Uterus (tissue), 2 donors: ENCODE measurements at regions not wholly inside any gene's neighbourhood (a gene's known extent, or its start where the extent isn't known, plus 50 kb on each side); places are given as distances from the start of the nearest gene placed in this dataset.

Source experiments
- POLR2A ChIP-seq, 2 donors: fragments of 450-650 bp; IDR thresholded peaks; one replicate each; pipeline ENCODE4 v1.6.1; 2016; ENCODE audit warnings: antibody characterized with exemption in 2 of 2, mild to moderate bottlenecking in 1 of 2, moderate library complexity in 1 of 2
- TF ChIP-seq, protein P1 (sequence below), 4 experiments: fragments of 200-600 bp in 2 of 4; fragments of 450-650 bp in 2 of 4; sonication (generic) in 2 of 4; IDR thresholded peaks; one replicate each; pipeline ENCODE4 v1.5.1; 2016 to 2019; ENCODE audit warnings: antibody characterized with exemption in 4 of 4, mild to moderate bottlenecking in 2 of 4, moderate library complexity in 1 of 4

DNA sequence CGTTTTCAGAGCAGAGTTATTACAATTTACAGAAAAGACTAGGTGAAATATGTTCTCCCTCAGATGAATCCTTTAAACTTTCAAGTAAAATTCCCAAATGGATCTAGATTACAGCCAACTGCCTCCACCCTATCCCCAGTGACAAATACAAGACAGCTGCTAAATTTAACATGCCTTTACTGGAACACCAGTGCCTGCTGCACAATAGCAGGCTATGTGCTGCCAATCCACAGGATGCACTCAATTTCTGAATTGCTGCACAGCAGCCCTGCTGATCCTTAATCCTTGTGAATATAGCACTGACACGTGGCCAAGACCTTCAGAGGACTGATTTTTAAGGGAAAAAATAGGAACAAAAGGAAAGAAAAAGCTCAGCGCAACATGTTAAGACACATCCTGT is 128.9 kb downstream of the CCER1 start:
- TF ChIP-seq, protein P1, sequence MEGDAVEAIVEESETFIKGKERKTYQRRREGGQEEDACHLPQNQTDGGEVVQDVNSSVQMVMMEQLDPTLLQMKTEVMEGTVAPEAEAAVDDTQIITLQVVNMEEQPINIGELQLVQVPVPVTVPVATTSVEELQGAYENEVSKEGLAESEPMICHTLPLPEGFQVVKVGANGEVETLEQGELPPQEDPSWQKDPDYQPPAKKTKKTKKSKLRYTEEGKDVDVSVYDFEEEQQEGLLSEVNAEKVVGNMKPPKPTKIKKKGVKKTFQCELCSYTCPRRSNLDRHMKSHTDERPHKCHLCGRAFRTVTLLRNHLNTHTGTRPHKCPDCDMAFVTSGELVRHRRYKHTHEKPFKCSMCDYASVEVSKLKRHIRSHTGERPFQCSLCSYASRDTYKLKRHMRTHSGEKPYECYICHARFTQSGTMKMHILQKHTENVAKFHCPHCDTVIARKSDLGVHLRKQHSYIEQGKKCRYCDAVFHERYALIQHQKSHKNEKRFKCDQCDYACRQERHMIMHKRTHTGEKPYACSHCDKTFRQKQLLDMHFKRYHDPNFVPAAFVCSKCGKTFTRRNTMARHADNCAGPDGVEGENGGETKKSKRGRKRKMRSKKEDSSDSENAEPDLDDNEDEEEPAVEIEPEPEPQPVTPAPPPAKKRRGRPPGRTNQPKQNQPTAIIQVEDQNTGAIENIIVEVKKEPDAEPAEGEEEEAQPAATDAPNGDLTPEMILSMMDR (IDR thresholded peaks at IDR 0.05) = no peak
- no peak for TF ChIP-seq POLR2A (IDR thresholded peaks at IDR 0.05)
